HFFc6 (cell line): ENCODE measurements at regions not wholly inside any gene's neighbourhood (a gene's known extent, or its start where the extent isn't known, plus 50 kb on each side); places are given as distances from the start of the nearest gene placed in this dataset.

Source experiments
- DNase-seq: peaks from one replicate; pipeline ENCODE4 v3.0.0-alpha.2; 2018
- H3K27ac Mint-ChIP-seq: 2 replicates; pipeline ENCODE4 v1.8.0; 2020; ENCODE audit warnings: mild to moderate bottlenecking, mixed read lengths
- H3K27me3 Mint-ChIP-seq: 2 replicates; pipeline ENCODE4 v1.8.0; 2021; ENCODE audit warnings: mild to moderate bottlenecking, moderate library complexity, mixed read lengths; ENCODE audit not compliant: insufficient read depth
- H3K36me3 Mint-ChIP-seq: 2 replicates; pipeline ENCODE4 v1.8.0; 2021; ENCODE audit warnings: low read depth, mixed read lengths
- H3K4me1 Mint-ChIP-seq: 2 replicates; pipeline ENCODE4 v1.8.0; 2020; ENCODE audit warnings: low read depth, mixed read lengths
- H3K4me3 Mint-ChIP-seq: 2 replicates; pipeline ENCODE4 v1.8.0; 2020; ENCODE audit warnings: mild to moderate bottlenecking, moderate library complexity, mixed read lengths
- H3K9me3 Mint-ChIP-seq: 2 replicates; pipeline ENCODE4 v1.8.0; 2020; ENCODE audit warnings: mild to moderate bottlenecking, mixed read lengths
- CTCF ChIP-seq: fragments of 200-600 bp; sonication (generic); IDR thresholded peaks from 2 replicates; pipeline ENCODE4 v1.5.0; 2021; ENCODE audit warnings: antibody characterized with exemption, mild to moderate bottlenecking

GRCh38 chr20:21900431-21900830 lies 195.0 kb downstream of the PAX1 start:
- no peak overlapping the region for H3K27ac Mint-ChIP-seq
- peaks cover 57% of the 10 kb centered on the region for H3K9me3 Mint-ChIP-seq
- no peak for TF ChIP-seq CTCF
- no peaks in the 10 kb centered on the region for H3K4me1 Mint-ChIP-seq
- no peak overlapping the region for H3K4me3 Mint-ChIP-seq
- 0 out of 2 replicates have a peak, but pooled peaks cover 8% of the 10 kb centered on the region for H3K36me3 Mint-ChIP-seq
- no peak for DNase-seq
- H3K27me3 Mint-ChIP-seq, result no peaks in the 10 kb centered on the region

- TF ChIP-seq CTCF, result no peak
- Mint-ChIP-seq H3K27ac (no peak overlapping the region), H3K36me3 (no peaks in the 10 kb centered on the region), H3K27me3 (no peaks in the 10 kb centered on the region), H3K4me1 (no peaks in the 10 kb centered on the region), H3K4me3 (no peak overlapping the region), H3K9me3 (peaks cover 63% of the 10 kb centered on the region)
- no peak for DNase-seq
Measured at GRCh38 chr20:21874921-21875320, 169.5 kb downstream of the PAX1 start.

- H3K4me1 Mint-ChIP-seq, result no peaks in the 10 kb centered on the region
- H3K4me3 Mint-ChIP-seq, result no peak overlapping the region
- no peak for TF ChIP-seq CTCF
- H3K36me3 Mint-ChIP-seq, result no peaks in the 10 kb centered on the region
- no peak overlapping the region for H3K27ac Mint-ChIP-seq
- no peak for DNase-seq
- H3K27me3 Mint-ChIP-seq, result no peaks in the 10 kb centered on the region
- H3K9me3 Mint-ChIP-seq, result peaks cover 57% of the 10 kb centered on the region
Measured at GRCh38 chr20:21874127-21874526, 168.7 kb downstream of the PAX1 start.

GRCh38 chr20:21873291-21873690 lies 167.8 kb downstream of the PAX1 start:
- Mint-ChIP-seq H3K36me3 (no peaks in the 10 kb centered on the region), H3K27me3 (no peaks in the 10 kb centered on the region), H3K4me3 (no peak overlapping the region), H3K4me1 (no peaks in the 10 kb centered on the region), H3K9me3 (peaks cover 52% of the 10 kb centered on the region), H3K27ac (no peak overlapping the region)
- DNase-seq, result no peak
- TF ChIP-seq CTCF, result no peak

- Mint-ChIP-seq H3K4me3 (no peak overlapping the region), H3K4me1 (no peaks in the 10 kb centered on the region), H3K36me3 (no peaks in the 10 kb centered on the region), H3K27ac (no peak overlapping the region), H3K27me3 (no peaks in the 10 kb centered on the region), H3K9me3 (peaks cover 64% of the 10 kb centered on the region)
- DNase-seq, result no peak
- TF ChIP-seq CTCF, result no peak
Measured at GRCh38 chr20:21867811-21868210, 162.3 kb downstream of the PAX1 start.

- no peak overlapping the region for H3K27ac Mint-ChIP-seq
- no peaks in the 10 kb centered on the region for H3K27me3 Mint-ChIP-seq
- H3K9me3 Mint-ChIP-seq, result peaks cover 68% of the 10 kb centered on the region
- H3K36me3 Mint-ChIP-seq, result no peaks in the 10 kb centered on the region
- TF ChIP-seq CTCF, result no peak
- no peaks in the 10 kb centered on the region for H3K4me1 Mint-ChIP-seq
- H3K4me3 Mint-ChIP-seq, result no peak overlapping the region
- no peak for DNase-seq
Measured at GRCh38 chr20:21867353-21867752, 161.9 kb downstream of the PAX1 start.
